ENCODE measurements at regions not wholly inside any gene's neighbourhood (a gene's known extent, or its start where the extent isn't known, plus 50 kb on each side); places are given as distances from the start of the nearest gene placed in this dataset.

DNA sequence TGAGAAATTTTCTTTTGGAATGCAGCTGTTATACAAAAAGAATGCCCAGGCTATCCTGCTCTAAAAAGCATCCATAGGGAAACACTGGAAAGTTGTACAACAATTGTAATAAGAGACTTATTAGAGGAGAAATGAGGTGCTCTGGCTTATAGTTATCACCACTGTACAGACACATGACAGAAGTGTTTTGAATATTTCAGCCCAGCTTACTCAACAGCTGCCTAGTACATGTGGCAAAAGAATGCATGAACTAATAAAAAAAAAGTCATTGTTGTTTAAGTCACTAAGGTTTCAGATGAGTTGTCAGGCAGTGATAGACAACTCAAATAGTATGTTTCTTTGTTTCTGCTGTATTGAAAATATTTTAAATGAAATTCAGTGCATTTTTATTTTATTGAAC is 307.7 kb downstream of the GPM6A start:
- intact Hi-C loops (cut with micrococcal nuclease) = no loop called here
- Histone ChIP-seq H4K20me1 (replicated peaks; ENCODE audit: control insufficient read depth, insufficient read depth, low read length) (no peaks in the 10 kb centered on the region), H3K36me3 (ENCODE audit: control insufficient read depth, insufficient read depth, low read length) (no peaks in the 10 kb centered on the region), H3K4me3 (no peak overlapping the region), H3K27me3 (ENCODE audit: control insufficient read depth in 2 of 2, insufficient read depth in 2 of 2, low read length in 2 of 2) (no peaks in the 10 kb centered on the region), H3K27ac (ENCODE audit: extremely low read depth, low read depth, low read length) (no peak overlapping the region), H3K9me1 (ENCODE audit: control insufficient read depth, insufficient read depth, low read length) (no peaks in the 10 kb centered on the region), H3K9ac (ENCODE audit: insufficient read depth in 1 of 2, low read depth in 2 of 2, low read length in 2 of 2) (no peak overlapping the region), H3K4me1 (replicated peaks in 1 of 2; ENCODE audit: control insufficient read depth in 2 of 2, insufficient read depth in 2 of 2, low read length in 2 of 2) (no peaks in the 10 kb centered on the region), H3K4me2 (ENCODE audit: insufficient read depth, low read length) (no peak overlapping the region), H3K9me3 (replicated peaks; ENCODE audit: control insufficient read depth, insufficient read depth, low read depth, low read length) (no peaks in the 10 kb centered on the region), H3K79me2 (ENCODE audit: control insufficient read depth, insufficient read depth, low read length) (no peaks in the 10 kb centered on the region), H2AFZ (ENCODE audit: low read depth, low read length) (no peak overlapping the region)
- POLR2A ChIA-PET = no interaction called here
- ATAC-seq (no peak), FAIRE-seq (no peak), DNase-seq (ENCODE audit: extremely low read depth in 1 of 4, low spot score in 3 of 4) (no peak)
- no TSS peak for BruUV-seq (replicated peaks)
- in situ Hi-C loops (cut with MboI) = no loop called here
- TF ChIP-seq SRSF7 (optimal IDR thresholded peaks at IDR 0.05; ENCODE audit: low read depth, low read length) (no peak), SUPT5H (IDR thresholded peaks at IDR 0.05) (no peak), TAF15 (IDR thresholded peaks at IDR 0.05; ENCODE audit: low read depth, low read length) (no peak), TGIF2 (CRISPR knock-in tag; IDR thresholded peaks at IDR 0.05) (no peak), POLR3A (IDR thresholded peaks at IDR 0.05; ENCODE audit: borderline replicate concordance, extremely low read depth, insufficient read depth, insufficient read length) (no peak), SMARCA4 (IDR thresholded peaks at IDR 0.05) (no peak), CBX1 (IDR thresholded peaks at IDR 0.05; ENCODE audit: low read depth) (no peak), GABPA (tag; conservative IDR thresholded peaks at IDR 0.05; ENCODE audit: low read depth) (no peak), RHOXF2B (CRISPR knock-in tag; conservative IDR thresholded peaks at IDR 0.05) (no peak)
- TF ChIP-seq, protein P1, sequence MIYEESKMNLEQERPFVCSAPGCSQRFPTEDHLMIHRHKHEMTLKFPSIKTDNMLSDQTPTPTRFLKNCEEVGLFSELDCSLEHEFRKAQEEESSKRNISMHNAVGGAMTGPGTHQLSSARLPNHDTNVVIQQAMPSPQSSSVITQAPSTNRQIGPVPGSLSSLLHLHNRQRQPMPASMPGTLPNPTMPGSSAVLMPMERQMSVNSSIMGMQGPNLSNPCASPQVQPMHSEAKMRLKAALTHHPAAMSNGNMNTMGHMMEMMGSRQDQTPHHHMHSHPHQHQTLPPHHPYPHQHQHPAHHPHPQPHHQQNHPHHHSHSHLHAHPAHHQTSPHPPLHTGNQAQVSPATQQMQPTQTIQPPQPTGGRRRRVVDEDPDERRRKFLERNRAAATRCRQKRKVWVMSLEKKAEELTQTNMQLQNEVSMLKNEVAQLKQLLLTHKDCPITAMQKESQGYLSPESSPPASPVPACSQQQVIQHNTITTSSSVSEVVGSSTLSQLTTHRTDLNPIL (CRISPR knock-in tag; IDR thresholded peaks at IDR 0.05) = no peak
- TF ChIP-seq, protein P2, sequence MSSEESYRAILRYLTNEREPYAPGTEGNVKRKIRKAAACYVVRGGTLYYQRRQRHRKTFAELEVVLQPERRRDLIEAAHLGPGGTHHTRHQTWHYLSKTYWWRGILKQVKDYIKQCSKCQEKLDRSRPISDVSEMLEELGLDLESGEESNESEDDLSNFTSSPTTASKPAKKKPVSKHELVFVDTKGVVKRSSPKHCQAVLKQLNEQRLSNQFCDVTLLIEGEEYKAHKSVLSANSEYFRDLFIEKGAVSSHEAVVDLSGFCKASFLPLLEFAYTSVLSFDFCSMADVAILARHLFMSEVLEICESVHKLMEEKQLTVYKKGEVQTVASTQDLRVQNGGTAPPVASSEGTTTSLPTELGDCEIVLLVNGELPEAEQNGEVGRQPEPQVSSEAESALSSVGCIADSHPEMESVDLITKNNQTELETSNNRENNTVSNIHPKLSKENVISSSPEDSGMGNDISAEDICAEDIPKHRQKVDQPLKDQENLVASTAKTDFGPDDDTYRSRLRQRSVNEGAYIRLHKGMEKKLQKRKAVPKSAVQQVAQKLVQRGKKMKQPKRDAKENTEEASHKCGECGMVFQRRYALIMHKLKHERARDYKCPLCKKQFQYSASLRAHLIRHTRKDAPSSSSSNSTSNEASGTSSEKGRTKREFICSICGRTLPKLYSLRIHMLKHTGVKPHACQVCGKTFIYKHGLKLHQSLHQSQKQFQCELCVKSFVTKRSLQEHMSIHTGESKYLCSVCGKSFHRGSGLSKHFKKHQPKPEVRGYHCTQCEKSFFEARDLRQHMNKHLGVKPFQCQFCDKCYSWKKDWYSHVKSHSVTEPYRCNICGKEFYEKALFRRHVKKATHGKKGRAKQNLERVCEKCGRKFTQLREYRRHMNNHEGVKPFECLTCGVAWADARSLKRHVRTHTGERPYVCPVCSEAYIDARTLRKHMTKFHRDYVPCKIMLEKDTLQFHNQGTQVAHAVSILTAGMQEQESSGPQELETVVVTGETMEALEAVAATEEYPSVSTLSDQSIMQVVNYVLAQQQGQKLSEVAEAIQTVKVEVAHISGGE (CRISPR knock-in tag; IDR thresholded peaks at IDR 0.05) = no peak
- CTCF ChIA-PET (ENCODE audit: low intra/inter-chr PET ratio) = no interaction called here

All from K562 (cell line).